NT2/D1 (cell line): ENCODE measurements at regions not wholly inside any gene's neighbourhood (a gene's known extent, or its start where the extent isn't known, plus 50 kb on each side); places are given as distances from the start of the nearest gene placed in this dataset.

Source experiments
- DNase-seq: peaks from one replicate; pipeline ENCODE4 v3.0.0-alpha.2; 2011; ENCODE audit warnings: low read depth, low spot score
- H3K27me3 ChIP-seq: 2 replicates; pipeline ENCODE4 v1.6.0; 2011; ENCODE audit warnings: mild to moderate bottlenecking; ENCODE audit not compliant: insufficient read length, insufficient read depth
- H3K36me3 ChIP-seq: 2 replicates; pipeline ENCODE4 v1.6.1; 2011; ENCODE audit warnings: mild to moderate bottlenecking, low read length, mixed read lengths; ENCODE audit not compliant: insufficient read depth, insufficient read length
- H3K4me1 ChIP-seq: 2 replicates; pipeline ENCODE4 v1.5.1; 2011; ENCODE audit not compliant: insufficient read depth, insufficient read length
- H3K4me3 ChIP-seq: 2 replicates; pipeline ENCODE4 v1.5.1; 2011; ENCODE audit warnings: low read depth; ENCODE audit not compliant: insufficient read length
- H3K9ac ChIP-seq: 2 replicates; pipeline ENCODE4 v1.6.0; 2011; ENCODE audit warnings: low read depth; ENCODE audit not compliant: insufficient read length
- H3K9me3 ChIP-seq: 2 replicates; pipeline ENCODE4 v1.5.1; 2011; ENCODE audit warnings: mild to moderate bottlenecking, low read length; ENCODE audit not compliant: insufficient read depth
- SUZ12 ChIP-seq: IDR thresholded peaks from 2 replicates; pipeline ENCODE4 v1.6.1; 2011; ENCODE audit not compliant: insufficient read length, insufficient read depth; ENCODE audit errors: extremely low read depth
- YY1 ChIP-seq: IDR thresholded peaks from 2 replicates; pipeline ENCODE4 v1.6.1; 2011; ENCODE audit not compliant: insufficient read length, insufficient read depth
- ZNF274 ChIP-seq: IDR thresholded peaks from 2 replicates; pipeline ENCODE4 v1.6.1; 2011; ENCODE audit warnings: mild to moderate bottlenecking, low read depth, low read length

GRCh38 chr10:83553366-83553765 is 585.9 kb upstream of the GHITM start:
- TF ChIP-seq ZNF274 (no peak), YY1 (no peak), SUZ12 (no peak)
- Histone ChIP-seq H3K27me3 (no peaks in the 10 kb centered on the region), H3K4me3 (no peak overlapping the region), H3K4me1 (no peaks in the 10 kb centered on the region), H3K9ac (no peak overlapping the region), H3K36me3 (no peaks in the 10 kb centered on the region), H3K9me3 (no peaks in the 10 kb centered on the region)
- no peak for DNase-seq

- Histone ChIP-seq H3K4me1 (no peaks in the 10 kb centered on the region), H3K36me3 (no peaks in the 10 kb centered on the region), H3K9me3 (no peaks in the 10 kb centered on the region), H3K4me3 (no peak overlapping the region), H3K27me3 (no peaks in the 10 kb centered on the region), H3K9ac (no peak overlapping the region)
- no peak for TF ChIP-seq ZNF274
- TF ChIP-seq YY1 = no peak
- no peak for TF ChIP-seq SUZ12
- DNase-seq = no peak
These were observed 584.0 kb upstream of the GHITM start for GRCh38 chr10:83555264-83555663.

GRCh38 chr10:83562381-83562780 is 576.9 kb upstream of the GHITM start:
- TF ChIP-seq SUZ12 (no peak), YY1 (no peak)
- H3K27me3 ChIP-seq = no peaks in the 10 kb centered on the region
- H3K4me3 ChIP-seq = no peak overlapping the region
- DNase-seq = no peak
- no peak overlapping the region for H3K9ac ChIP-seq
- no peaks in the 10 kb centered on the region for H3K4me1 ChIP-seq
- no peaks in the 10 kb centered on the region for H3K36me3 ChIP-seq
- H3K9me3 ChIP-seq = no peaks in the 10 kb centered on the region

GRCh38 chr10:83564889-83565588 is 574.3 kb upstream of the GHITM start:
- Histone ChIP-seq H3K9me3 (no peaks in the 10 kb centered on the region), H3K4me1 (no peaks in the 10 kb centered on the region), H3K9ac (no peak overlapping the region), H3K27me3 (no peaks in the 10 kb centered on the region), H3K36me3 (no peaks in the 10 kb centered on the region), H3K4me3 (no peak overlapping the region)
- DNase-seq = no peak
- TF ChIP-seq ZNF274 (no peak), SUZ12 (no peak), YY1 (no peak)

- DNase-seq = no peak
- no peak for TF ChIP-seq ZNF274
- TF ChIP-seq YY1 = no peak
- TF ChIP-seq SUZ12 = no peak
- Histone ChIP-seq H3K9ac (no peak overlapping the region), H3K4me1 (no peaks in the 10 kb centered on the region), H3K4me3 (no peak overlapping the region), H3K9me3 (no peaks in the 10 kb centered on the region), H3K27me3 (no peaks in the 10 kb centered on the region), H3K36me3 (no peaks in the 10 kb centered on the region)
These were observed 567.3 kb upstream of the GHITM start for GRCh38 chr10:83572036-83572435.

- no peak for TF ChIP-seq ZNF274
- no peak for TF ChIP-seq SUZ12
- no peak for TF ChIP-seq YY1
- Histone ChIP-seq H3K9me3 (no peaks in the 10 kb centered on the region), H3K4me3 (no peak overlapping the region), H3K36me3 (no peaks in the 10 kb centered on the region), H3K9ac (no peak overlapping the region), H3K27me3 (no peaks in the 10 kb centered on the region), H3K4me1 (no peaks in the 10 kb centered on the region)
- DNase-seq = no peak
These were observed 564.5 kb upstream of the GHITM start for GRCh38 chr10:83574770-83575169.

GRCh38 chr10:83577421-83577820 is 561.9 kb upstream of the GHITM start:
- no peaks in the 10 kb centered on the region for H3K9me3 ChIP-seq
- no peak overlapping the region for H3K9ac ChIP-seq
- no peaks in the 10 kb centered on the region for H3K36me3 ChIP-seq
- H3K4me1 ChIP-seq = no peaks in the 10 kb centered on the region
- H3K27me3 ChIP-seq = no peaks in the 10 kb centered on the region
- TF ChIP-seq SUZ12 = no peak
- TF ChIP-seq ZNF274 = no peak
- no peak for TF ChIP-seq YY1
- H3K4me3 ChIP-seq = no peak overlapping the region
- DNase-seq = no peak

GRCh38 chr10:83580373-83581012 is 558.8 kb upstream of the GHITM start:
- no peaks in the 10 kb centered on the region for H3K27me3 ChIP-seq
- no peak for TF ChIP-seq SUZ12
- TF ChIP-seq YY1 = no peak
- no peak for TF ChIP-seq ZNF274
- no peak for DNase-seq
- no peak overlapping the region for H3K9ac ChIP-seq
- no peaks in the 10 kb centered on the region for H3K9me3 ChIP-seq
- H3K4me1 ChIP-seq = no peaks in the 10 kb centered on the region
- no peaks in the 10 kb centered on the region for H3K36me3 ChIP-seq
- H3K4me3 ChIP-seq = no peak overlapping the region
